ENCODE measurements at regions not wholly inside any gene's neighbourhood (a gene's known extent, or its start where the extent isn't known, plus 50 kb on each side); places are given as distances from the start of the nearest gene placed in this dataset.

GRCh38 chr9:93865716-93866115, 89.4 kb downstream of the BARX1 start:
- no peak for TF ChIP-seq CTCF (IDR thresholded peaks at IDR 0.05; ENCODE audit: control insufficient read depth, insufficient read depth, low read depth, low read length, missing control alignments)
- no peak for DNase-seq (ENCODE audit: low read depth)
- no peak overlapping the region for H3K4me3 ChIP-seq (ENCODE audit: control insufficient read depth, low read depth, low read length)

- no peak for DNase-seq (ENCODE audit: low read depth)
- no peak overlapping the region for H3K4me3 ChIP-seq (ENCODE audit: control insufficient read depth, low read depth, low read length)
- TF ChIP-seq CTCF (IDR thresholded peaks at IDR 0.05; ENCODE audit: control insufficient read depth, insufficient read depth, low read depth, low read length, missing control alignments), result no peak
These were observed 89.9 kb downstream of the BARX1 start for GRCh38 chr9:93865245-93865644.

GRCh38 chr9:93864840-93865239, 90.3 kb downstream of the BARX1 start:
- no peak for TF ChIP-seq CTCF (IDR thresholded peaks at IDR 0.05; ENCODE audit: control insufficient read depth, insufficient read depth, low read depth, low read length, missing control alignments)
- H3K4me3 ChIP-seq (ENCODE audit: control insufficient read depth, low read depth, low read length), result no peak overlapping the region
- DNase-seq (ENCODE audit: low read depth), result no peak

GRCh38 chr9:93864032-93864431, 91.1 kb downstream of the BARX1 start:
- H3K4me3 ChIP-seq (ENCODE audit: control insufficient read depth, low read depth, low read length), result no peak overlapping the region
- no peak for DNase-seq (ENCODE audit: low read depth)
- TF ChIP-seq CTCF (IDR thresholded peaks at IDR 0.05; ENCODE audit: control insufficient read depth, insufficient read depth, low read depth, low read length, missing control alignments), result no peak

- no peak overlapping the region for H3K4me3 ChIP-seq (ENCODE audit: control insufficient read depth, low read depth, low read length)
These were observed 92.1 kb downstream of the BARX1 start for GRCh38 chr9:93862877-93863545.

GRCh38 chr9:93861736-93862358, 93.3 kb downstream of the BARX1 start:
- DNase-seq (ENCODE audit: low read depth), result no peak
- H3K4me3 ChIP-seq (ENCODE audit: control insufficient read depth, low read depth, low read length), result no peak overlapping the region
- TF ChIP-seq CTCF (IDR thresholded peaks at IDR 0.05; ENCODE audit: control insufficient read depth, insufficient read depth, low read depth, low read length, missing control alignments), result no peak

More at GRCh38 chr9:93862877-93863545, 92.1 kb downstream of the BARX1 start:
- TF ChIP-seq CTCF (IDR thresholded peaks at IDR 0.05; ENCODE audit: control insufficient read depth, insufficient read depth, low read depth, low read length, missing control alignments), result no peak
- DNase-seq (ENCODE audit: low read depth), result no peak

All from AG09309 (cell line).